Karpas-422 (cell line): ENCODE measurements at regions not wholly inside any gene's neighbourhood (a gene's known extent, or its start where the extent isn't known, plus 50 kb on each side); places are given as distances from the start of the nearest gene placed in this dataset.

Experiments
- DNase-seq: peaks from one replicate; pipeline ENCODE4 v3.0.0-alpha.2; 2015
- H2AFZ ChIP-seq: fragments of 200-600 bp; sonication (generic); 2 replicates; pipeline ENCODE4 v1.6.1; 2014; ENCODE audit warnings: antibody characterized with exemption, low read length, mixed read lengths
- H3K27ac ChIP-seq: fragments of 200-600 bp; sonication (generic); 2 replicates; pipeline ENCODE4 v1.5.1; 2014; ENCODE audit warnings: mild to moderate bottlenecking, low read length, moderate library complexity
- H3K27me3 ChIP-seq: fragments of 200-600 bp; sonication (generic); 2 replicates; pipeline ENCODE4 v1.6.1; 2014; ENCODE audit warnings: low read length, mixed read lengths
- H3K36me3 ChIP-seq: fragments of 200-600 bp; sonication (generic); 2 replicates; pipeline ENCODE4 v1.6.1; 2014; ENCODE audit warnings: low read length, mixed read lengths; ENCODE audit not compliant: insufficient read depth
- H3K4me1 ChIP-seq: fragments of 200-600 bp; sonication (generic); 2 replicates; pipeline ENCODE4 v1.6.1; 2014; ENCODE audit warnings: mild to moderate bottlenecking, low read length, mixed read lengths
- H3K4me2 ChIP-seq: fragments of 200-600 bp; sonication (generic); 2 replicates; pipeline ENCODE4 v1.6.1; 2014; ENCODE audit warnings: low read length, low read depth, mild to moderate bottlenecking; ENCODE audit not compliant: poor library complexity, severe bottlenecking
- H3K4me3 ChIP-seq: fragments of 200-600 bp; sonication (generic); 2 replicates; pipeline ENCODE4 v1.5.1; 2014; ENCODE audit warnings: mild to moderate bottlenecking, antibody characterized with exemption, low read length, mixed read lengths
- H3K79me2 ChIP-seq: fragments of 200-600 bp; sonication (generic); 2 replicates; pipeline ENCODE4 v1.6.1; 2014; ENCODE audit warnings: mild to moderate bottlenecking, low read length, mixed read lengths
- H3K9ac ChIP-seq: fragments of 200-600 bp; sonication (generic); 2 replicates; pipeline ENCODE4 v1.6.0; 2014; ENCODE audit warnings: low read length
- H3K9me2 ChIP-seq: fragments of 200-600 bp; sonication (generic), shearing (Covaris generic); replicated peaks from 2 replicates; pipeline ENCODE4 v1.6.0; 2014; ENCODE audit warnings: mild to moderate bottlenecking, low read length, moderate library complexity; ENCODE audit not compliant: insufficient read depth
- H3K9me3 ChIP-seq: fragments of 300-700, 200-600 bp; sonication (generic); 2 replicates; pipeline ENCODE4 v1.6.1; 2014; ENCODE audit warnings: low read length, mixed read lengths
- H4K20me1 ChIP-seq: fragments of 200-600 bp; sonication (generic); 2 replicates; pipeline ENCODE4 v1.6.1; 2014; ENCODE audit warnings: mild to moderate bottlenecking, antibody characterized with exemption, low read length, low read depth; ENCODE audit not compliant: insufficient read depth

- H3K27ac ChIP-seq: no peak overlapping the region
- no peaks in the 10 kb centered on the region for H3K36me3 ChIP-seq
- H4K20me1 ChIP-seq: no peaks in the 10 kb centered on the region
- no peaks in the 10 kb centered on the region for H3K4me1 ChIP-seq
- H3K4me3 ChIP-seq: no peak overlapping the region
- H3K9ac ChIP-seq: no peak overlapping the region
- H3K79me2 ChIP-seq: no peaks in the 10 kb centered on the region
- H2AFZ ChIP-seq: no peak overlapping the region
- no peaks in the 10 kb centered on the region for H3K27me3 ChIP-seq
- no peak for DNase-seq
- H3K9me3 ChIP-seq: no peaks in the 10 kb centered on the region
- no peaks in the 10 kb centered on the region for H3K9me2 ChIP-seq
- H3K4me2 ChIP-seq: no peak overlapping the region
These were observed 69.7 kb upstream of the EGR2 start for GRCh38 chr10:62885684-62886461.

- H3K4me3 ChIP-seq: no peak overlapping the region
- no peaks in the 10 kb centered on the region for H3K27me3 ChIP-seq
- no peaks in the 10 kb centered on the region for H3K9me2 ChIP-seq
- no peak for DNase-seq
- H4K20me1 ChIP-seq: no peaks in the 10 kb centered on the region
- H2AFZ ChIP-seq: no peak overlapping the region
- no peaks in the 10 kb centered on the region for H3K36me3 ChIP-seq
- no peak overlapping the region for H3K27ac ChIP-seq
- no peak overlapping the region for H3K4me2 ChIP-seq
- H3K9me3 ChIP-seq: no peaks in the 10 kb centered on the region
- H3K9ac ChIP-seq: no peak overlapping the region
- no peaks in the 10 kb centered on the region for H3K4me1 ChIP-seq
- no peaks in the 10 kb centered on the region for H3K79me2 ChIP-seq
These were observed 64.0 kb upstream of the EGR2 start for GRCh38 chr10:62880162-62880561.

- H3K27ac ChIP-seq: no peak overlapping the region
These were observed 57.7 kb upstream of the EGR2 start for GRCh38 chr10:62873866-62874265.

GRCh38 chr10:62870866-62871265 is 54.7 kb upstream of the EGR2 start:
- Histone ChIP-seq H3K4me2 (no peak overlapping the region), H3K4me1 (no peaks in the 10 kb centered on the region), H3K36me3 (no peaks in the 10 kb centered on the region), H2AFZ (no peak overlapping the region), H3K4me3 (no peak overlapping the region), H3K27ac (no peak overlapping the region), H3K9me2 (no peaks in the 10 kb centered on the region), H3K79me2 (no peaks in the 10 kb centered on the region), H3K27me3 (no peaks in the 10 kb centered on the region), H3K9me3 (no peaks in the 10 kb centered on the region), H3K9ac (no peak overlapping the region), H4K20me1 (no peaks in the 10 kb centered on the region)
- DNase-seq: no peak

More at GRCh38 chr10:62873866-62874265, 57.7 kb upstream of the EGR2 start:
- Histone ChIP-seq H3K4me3 (no peak overlapping the region), H4K20me1 (no peaks in the 10 kb centered on the region), H3K4me2 (no peak overlapping the region), H3K79me2 (no peaks in the 10 kb centered on the region), H3K9me3 (no peaks in the 10 kb centered on the region), H3K4me1 (no peaks in the 10 kb centered on the region), H3K9me2 (no peaks in the 10 kb centered on the region), H3K27me3 (no peaks in the 10 kb centered on the region), H3K36me3 (no peaks in the 10 kb centered on the region), H3K9ac (no peak overlapping the region), H2AFZ (no peak overlapping the region)
- DNase-seq: no peak

- Histone ChIP-seq H3K9me2 (no peaks in the 10 kb centered on the region), H3K9ac (no peak overlapping the region), H3K4me2 (no peak overlapping the region), H3K36me3 (no peaks in the 10 kb centered on the region), H3K9me3 (no peaks in the 10 kb centered on the region), H3K4me1 (no peaks in the 10 kb centered on the region), H2AFZ (no peak overlapping the region), H3K4me3 (no peak overlapping the region), H4K20me1 (no peaks in the 10 kb centered on the region), H3K79me2 (no peaks in the 10 kb centered on the region), H3K27ac (no peak overlapping the region), H3K27me3 (no peaks in the 10 kb centered on the region)
- DNase-seq: no peak
These were observed 53.8 kb upstream of the EGR2 start for GRCh38 chr10:62869958-62870357.

- DNase-seq: no peak
- H3K9me3 ChIP-seq: no peaks in the 10 kb centered on the region
- H3K4me3 ChIP-seq: no peak overlapping the region
- no peaks in the 10 kb centered on the region for H3K79me2 ChIP-seq
- H3K36me3 ChIP-seq: no peaks in the 10 kb centered on the region
- no peak overlapping the region for H2AFZ ChIP-seq
- H3K4me2 ChIP-seq: no peak overlapping the region
- H3K27ac ChIP-seq: no peak overlapping the region
- no peaks in the 10 kb centered on the region for H3K9me2 ChIP-seq
- no peak overlapping the region for H3K9ac ChIP-seq
- H3K4me1 ChIP-seq: no peaks in the 10 kb centered on the region
- H4K20me1 ChIP-seq: no peaks in the 10 kb centered on the region
- no peaks in the 10 kb centered on the region for H3K27me3 ChIP-seq
These were observed 50.8 kb upstream of the EGR2 start for GRCh38 chr10:62866941-62867340.

GRCh38 chr10:62866451-62866850 is 50.3 kb upstream of the EGR2 start:
- no peaks in the 10 kb centered on the region for H4K20me1 ChIP-seq
- no peak for DNase-seq
- no peak overlapping the region for H3K4me3 ChIP-seq
- no peaks in the 10 kb centered on the region for H3K9me2 ChIP-seq
- no peaks in the 10 kb centered on the region for H3K4me1 ChIP-seq
- H3K79me2 ChIP-seq: no peaks in the 10 kb centered on the region
- no peaks in the 10 kb centered on the region for H3K36me3 ChIP-seq
- no peak overlapping the region for H3K27ac ChIP-seq
- H3K4me2 ChIP-seq: no peak overlapping the region
- no peaks in the 10 kb centered on the region for H3K27me3 ChIP-seq
- H3K9ac ChIP-seq: no peak overlapping the region
- H2AFZ ChIP-seq: no peak overlapping the region
- H3K9me3 ChIP-seq: no peaks in the 10 kb centered on the region
